K562 (cell line): ENCODE measurements at regions not wholly inside any gene's neighbourhood (a gene's known extent, or its start where the extent isn't known, plus 50 kb on each side); places are given as distances from the start of the nearest gene placed in this dataset.
A peak's percentile ranks its signal among the peaks of the same experiment; 100 is the strongest.

Experiments
- CEBPZ ChIP-seq: fragments of 150-350 bp; IDR thresholded peaks from 2 replicates; pipeline ENCODE4 v1.6.1; 2014; ENCODE audit warnings: low read depth, mild to moderate bottlenecking, low read length, borderline replicate concordance
- CHCHD3 ChIP-seq: fragments of 250-450 bp; sonication (Bioruptor Pico); IDR thresholded peaks from 2 replicates; pipeline ENCODE4 v2.1.2; 2022; ENCODE audit warnings: mild to moderate bottlenecking
- CXXC5 ChIP-seq: fragments of 250-450 bp; sonication (Bioruptor Pico); IDR thresholded peaks from 2 replicates; pipeline ENCODE4 v1.8.0; 2022; ENCODE audit warnings: inconsistent platforms, mild to moderate bottlenecking, moderate library complexity
- FOXJ2 ChIP-seq: fragments of 200-800 bp; sonication (Bioruptor generic); IDR thresholded peaks from 2 replicates; pipeline ENCODE4 v1.6.1; 2016; ENCODE audit warnings: missing genetic modification characterization, missing compliant biosample characterization
- GTF2E2 ChIP-seq: fragments of 200-800 bp; sonication (Bioruptor generic); IDR thresholded peaks from 2 replicates; pipeline ENCODE4 v1.6.1; 2016; ENCODE audit warnings: missing genetic modification characterization, missing compliant biosample characterization
- LCOR ChIP-seq: sonication (generic); formaldehyde crosslinking; IDR thresholded peaks from 2 replicates; pipeline ENCODE4 v1.8.0; 2022; ENCODE audit warnings: mild to moderate bottlenecking, missing genetic modification reagents
- MAZ ChIP-seq, 2 experiments: fragments of 450-650 bp in 1 of 2; sonication (generic) in 1 of 2; formaldehyde crosslinking; IDR thresholded peaks in 1 of 2; conservative IDR thresholded peaks in 1 of 2; 2 replicates each; pipeline versions ENCODE4 v1.4.0 to v1.5.0; 2020; ENCODE audit warnings: mild to moderate bottlenecking in 1 of 2, missing genetic modification reagents in 1 of 2
- RNF2 ChIP-seq: sonication (generic); IDR thresholded peaks from 2 replicates; pipeline ENCODE4 v1.6.1; 2016
- SMAD4 ChIP-seq: fragments of 250-450 bp; sonication (Bioruptor Pico); conservative IDR thresholded peaks from 2 replicates; pipeline ENCODE4 v1.8.0; 2021; ENCODE audit warnings: inconsistent platforms, mild to moderate bottlenecking, moderate library complexity
- SREBF1 ChIP-seq: fragments of 150-350 bp; IDR thresholded peaks from 2 replicates; pipeline ENCODE4 v1.6.1; 2014; ENCODE audit warnings: antibody characterized with exemption, low read depth, low read length, borderline replicate concordance
- TEAD1 ChIP-seq, 2 experiments: fragments of 450-650 bp in 1 of 2; sonication (generic) in 1 of 2; formaldehyde crosslinking; IDR thresholded peaks; 2 replicates each; pipeline versions ENCODE4 v1.4.0 to v1.8.0; 2020 to 2022; ENCODE audit warnings: mild to moderate bottlenecking in 2 of 2, missing genetic modification reagents in 1 of 2
- ZNF197 ChIP-seq: fragments of 200-800 bp; sonication (Bioruptor generic); IDR thresholded peaks from 2 replicates; pipeline ENCODE4 v1.6.1; 2016; ENCODE audit warnings: low read depth, missing genetic modification characterization, missing compliant biosample characterization
- TF ChIP-seq, protein P1 (sequence below): sonication (generic); formaldehyde crosslinking; IDR thresholded peaks from 2 replicates; pipeline ENCODE4 v1.8.0; 2022; ENCODE audit warnings: mild to moderate bottlenecking, missing genetic modification reagents
- TF ChIP-seq, protein P2 (sequence below): fragments of 450-650 bp; IDR thresholded peaks from 2 replicates; pipeline ENCODE4 v1.6.1; 2016; ENCODE audit warnings: low read depth

- no peak for TF ChIP-seq CEBPZ
- TF ChIP-seq SMAD4 (CRISPR knock-in tag), result peak; percentile 33; the same call in 1 of the 2 replicates
- TF ChIP-seq LCOR (CRISPR knock-in tag), result no peak
- peak; percentile 72; the same call in 1 of the 2 replicates for TF ChIP-seq ZNF197 (CRISPR knock-in tag)
- TF ChIP-seq, protein P1, sequence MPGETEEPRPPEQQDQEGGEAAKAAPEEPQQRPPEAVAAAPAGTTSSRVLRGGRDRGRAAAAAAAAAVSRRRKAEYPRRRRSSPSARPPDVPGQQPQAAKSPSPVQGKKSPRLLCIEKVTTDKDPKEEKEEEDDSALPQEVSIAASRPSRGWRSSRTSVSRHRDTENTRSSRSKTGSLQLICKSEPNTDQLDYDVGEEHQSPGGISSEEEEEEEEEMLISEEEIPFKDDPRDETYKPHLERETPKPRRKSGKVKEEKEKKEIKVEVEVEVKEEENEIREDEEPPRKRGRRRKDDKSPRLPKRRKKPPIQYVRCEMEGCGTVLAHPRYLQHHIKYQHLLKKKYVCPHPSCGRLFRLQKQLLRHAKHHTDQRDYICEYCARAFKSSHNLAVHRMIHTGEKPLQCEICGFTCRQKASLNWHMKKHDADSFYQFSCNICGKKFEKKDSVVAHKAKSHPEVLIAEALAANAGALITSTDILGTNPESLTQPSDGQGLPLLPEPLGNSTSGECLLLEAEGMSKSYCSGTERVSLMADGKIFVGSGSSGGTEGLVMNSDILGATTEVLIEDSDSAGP, result no peak
- TF ChIP-seq CHCHD3, result no peak
- 0 out of 4 replicates have a peak, but pooled peaks of 1 of the 2 experiments have one; percentile 50 for TF ChIP-seq TEAD1 (CRISPR knock-in tag; IDR thresholded peaks at IDR 0.05)
- no peak for TF ChIP-seq RNF2
- no peak for TF ChIP-seq SREBF1
- no peak for TF ChIP-seq GTF2E2 (tag)
- TF ChIP-seq, protein P2, sequence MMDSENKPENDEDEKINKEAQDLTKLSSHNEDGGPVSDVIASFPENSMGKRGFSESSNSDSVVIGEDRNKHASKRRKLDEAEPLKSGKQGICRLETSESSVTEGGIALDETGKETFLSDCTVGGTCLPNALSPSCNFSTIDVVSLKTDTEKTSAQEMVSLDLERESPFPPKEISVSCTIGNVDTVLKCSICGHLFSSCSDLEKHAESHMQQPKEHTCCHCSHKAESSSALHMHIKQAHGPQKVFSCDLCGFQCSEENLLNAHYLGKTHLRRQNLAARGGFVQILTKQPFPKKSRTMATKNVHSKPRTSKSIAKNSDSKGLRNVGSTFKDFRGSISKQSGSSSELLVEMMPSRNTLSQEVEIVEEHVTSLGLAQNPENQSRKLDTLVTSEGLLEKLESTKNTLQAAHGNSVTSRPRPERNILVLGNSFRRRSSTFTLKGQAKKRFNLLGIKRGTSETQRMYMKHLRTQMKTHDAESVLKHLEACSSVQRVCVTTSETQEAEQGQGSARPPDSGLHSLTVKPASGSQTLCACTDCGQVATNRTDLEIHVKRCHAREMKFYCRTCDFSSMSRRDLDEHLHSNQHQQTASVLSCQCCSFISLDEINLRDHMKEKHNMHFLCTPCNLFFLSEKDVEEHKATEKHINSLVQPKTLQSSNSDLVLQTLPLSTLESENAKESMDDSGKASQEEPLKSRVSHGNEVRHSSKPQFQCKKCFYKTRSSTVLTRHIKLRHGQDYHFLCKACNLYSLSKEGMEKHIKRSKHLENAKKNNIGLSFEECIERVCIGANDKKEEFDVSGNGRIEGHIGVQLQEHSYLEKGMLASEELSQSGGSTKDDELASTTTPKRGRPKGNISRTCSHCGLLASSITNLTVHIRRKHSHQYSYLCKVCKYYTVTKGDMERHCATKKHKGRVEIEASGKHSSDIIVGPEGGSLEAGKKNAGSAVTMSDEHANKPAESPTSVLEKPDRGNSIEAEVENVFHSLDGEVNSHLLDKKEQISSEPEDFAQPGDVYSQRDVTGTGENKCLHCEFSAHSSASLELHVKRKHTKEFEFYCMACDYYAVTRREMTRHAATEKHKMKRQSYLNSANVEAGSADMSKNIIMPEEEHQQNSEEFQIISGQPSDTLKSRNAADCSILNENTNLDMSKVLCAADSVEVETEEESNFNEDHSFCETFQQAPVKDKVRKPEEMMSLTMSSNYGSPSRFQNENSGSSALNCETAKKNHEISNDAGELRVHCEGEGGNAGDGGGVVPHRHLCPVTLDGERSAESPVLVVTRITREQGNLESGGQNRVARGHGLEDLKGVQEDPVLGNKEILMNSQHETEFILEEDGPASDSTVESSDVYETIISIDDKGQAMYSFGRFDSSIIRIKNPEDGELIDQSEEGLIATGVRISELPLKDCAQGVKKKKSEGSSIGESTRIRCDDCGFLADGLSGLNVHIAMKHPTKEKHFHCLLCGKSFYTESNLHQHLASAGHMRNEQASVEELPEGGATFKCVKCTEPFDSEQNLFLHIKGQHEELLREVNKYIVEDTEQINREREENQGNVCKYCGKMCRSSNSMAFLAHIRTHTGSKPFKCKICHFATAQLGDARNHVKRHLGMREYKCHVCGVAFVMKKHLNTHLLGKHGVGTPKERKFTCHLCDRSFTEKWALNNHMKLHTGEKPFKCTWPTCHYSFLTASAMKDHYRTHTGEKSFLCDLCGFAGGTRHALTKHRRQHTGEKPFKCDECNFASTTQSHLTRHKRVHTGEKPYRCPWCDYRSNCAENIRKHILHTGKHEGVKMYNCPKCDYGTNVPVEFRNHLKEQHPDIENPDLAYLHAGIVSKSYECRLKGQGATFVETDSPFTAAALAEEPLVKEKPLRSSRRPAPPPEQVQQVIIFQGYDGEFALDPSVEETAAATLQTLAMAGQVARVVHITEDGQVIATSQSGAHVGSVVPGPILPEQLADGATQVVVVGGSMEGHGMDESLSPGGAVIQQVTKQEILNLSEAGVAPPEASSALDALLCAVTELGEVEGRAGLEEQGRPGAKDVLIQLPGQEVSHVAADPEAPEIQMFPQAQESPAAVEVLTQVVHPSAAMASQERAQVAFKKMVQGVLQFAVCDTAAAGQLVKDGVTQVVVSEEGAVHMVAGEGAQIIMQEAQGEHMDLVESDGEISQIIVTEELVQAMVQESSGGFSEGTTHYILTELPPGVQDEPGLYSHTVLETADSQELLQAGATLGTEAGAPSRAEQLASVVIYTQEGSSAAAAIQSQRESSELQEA, result no peak
- peak; percentile 21; the same call in 1 of the 2 replicates for TF ChIP-seq CXXC5 (CRISPR knock-in tag)
- no peak for TF ChIP-seq FOXJ2 (tag)
- peak in 1 of 2 experiments; percentile 57; a peak in 2 of 4 replicates for TF ChIP-seq MAZ (CRISPR knock-in tag; conservative IDR thresholded peaks at IDR 0.05 in 1 of 2, IDR thresholded peaks at IDR 0.05 in 1 of 2)
Measured at GRCh38 chr11:57885298-57886050, 123.9 kb downstream of the CTNND1 start (continued).
